DOHH2 (cell line): ENCODE measurements at regions not wholly inside any gene's neighbourhood (a gene's known extent, or its start where the extent isn't known, plus 50 kb on each side); places are given as distances from the start of the nearest gene placed in this dataset.

Source experiments
- H3F3A ChIP-seq: fragments of 200-600 bp; sonication (generic), shearing (Covaris generic); 2 replicates; pipeline ENCODE4 v1.6.0; 2016; ENCODE audit warnings: antibody characterized with exemption, mild to moderate bottlenecking; ENCODE audit not compliant: control insufficient read depth, insufficient read depth
- H3K27ac ChIP-seq: fragments of 200-600 bp; sonication (generic); 2 replicates; pipeline ENCODE4 v1.5.1; 2014; ENCODE audit warnings: low read depth, mild to moderate bottlenecking, low read length, moderate library complexity
- H3K27me3 ChIP-seq: fragments of 200-600 bp; sonication (generic); 2 replicates; pipeline ENCODE4 v1.6.1; 2014; ENCODE audit warnings: mild to moderate bottlenecking, low read length, mixed read lengths; ENCODE audit not compliant: control insufficient read depth
- H3K36me3 ChIP-seq: fragments of 200-600 bp; sonication (generic); 2 replicates; pipeline ENCODE4 v1.6.1; 2014; ENCODE audit warnings: mild to moderate bottlenecking, low read length, moderate library complexity, mixed read lengths; ENCODE audit not compliant: control insufficient read depth
- H3K4me1 ChIP-seq: fragments of 200-600 bp; sonication (generic); 2 replicates; pipeline ENCODE4 v1.6.1; 2014; ENCODE audit warnings: mild to moderate bottlenecking, low read length, mixed read lengths; ENCODE audit not compliant: control insufficient read depth
- H3K4me2 ChIP-seq: fragments of 200-600 bp; sonication (generic); 2 replicates; pipeline ENCODE4 v1.6.0; 2014; ENCODE audit warnings: mild to moderate bottlenecking, low read length, moderate library complexity
- H3K4me3 ChIP-seq: fragments of 200-600 bp; sonication (generic); 2 replicates; pipeline ENCODE4 v1.5.1; 2014; ENCODE audit warnings: mild to moderate bottlenecking, low read length, mixed read lengths
- H3K79me2 ChIP-seq: fragments of 200-600 bp; sonication (generic); 2 replicates; pipeline ENCODE4 v1.6.1; 2014; ENCODE audit warnings: mild to moderate bottlenecking, low read length, mixed read lengths; ENCODE audit not compliant: control insufficient read depth
- H3K9me2 ChIP-seq: fragments of 200-600 bp; sonication (generic); replicated peaks from 2 replicates; pipeline ENCODE4 v1.6.1; 2014; ENCODE audit warnings: mild to moderate bottlenecking, low read length, mixed read lengths; ENCODE audit not compliant: control insufficient read depth
- H3K9me3 ChIP-seq: fragments of 200-600 bp; sonication (generic); 2 replicates; pipeline ENCODE4 v1.6.1; 2014; ENCODE audit warnings: antibody characterized with exemption, low read length, mixed read lengths; ENCODE audit not compliant: control insufficient read depth, insufficient read depth
- H4K20me1 ChIP-seq: fragments of 200-600 bp; sonication (generic); 2 replicates; pipeline ENCODE4 v1.6.0; 2014; ENCODE audit warnings: low read depth, mild to moderate bottlenecking, antibody characterized with exemption, low read length, moderate library complexity; ENCODE audit not compliant: control insufficient read depth, insufficient read depth
- CTCF ChIP-seq: fragments of 200-600 bp; sonication (generic); IDR thresholded peaks from one replicate; pipeline ENCODE4 v1.5.1; 2014; ENCODE audit warnings: antibody characterized with exemption, mild to moderate bottlenecking, low read depth, low read length; ENCODE audit not compliant: poor library complexity, severe bottlenecking
- EZH2phosphoT487 ChIP-seq: fragments of 200-600 bp; sonication (generic); IDR thresholded peaks from 2 replicates; pipeline ENCODE4 v1.6.1; 2017; ENCODE audit warnings: borderline replicate concordance, mild to moderate bottlenecking, antibody characterized with exemption, low read length, moderate library complexity, mixed read lengths

GRCh38 chr9:113771199-113771598, 104.9 kb upstream of the ZNF618 start:
- TF ChIP-seq CTCF, result no peak
- no peak for TF ChIP-seq EZH2phosphoT487
- H4K20me1 ChIP-seq, result no peaks in the 10 kb centered on the region; the same call in 1 of the 2 replicates
- peaks cover 5% of the 10 kb centered on the region; the same call in 1 of the 2 replicates for H3K4me1 ChIP-seq

GRCh38 chr9:113772121-113772810, 103.8 kb upstream of the ZNF618 start:
- TF ChIP-seq EZH2phosphoT487 (no peak), CTCF (no peak)
- Histone ChIP-seq H3K4me1 (peaks cover 5% of the 10 kb centered on the region; the same call in 1 of the 2 replicates), H3K9me3 (no peaks in the 10 kb centered on the region), H3K27me3 (peaks cover 10% of the 10 kb centered on the region), H3K79me2 (no peaks in the 10 kb centered on the region), H3K9me2 (no peaks in the 10 kb centered on the region), H3K4me3 (no peak overlapping the region), H3K27ac (no peak overlapping the region), H3F3A (no peaks in the 10 kb centered on the region), H3K36me3 (no peaks in the 10 kb centered on the region), H4K20me1 (no peaks in the 10 kb centered on the region; the same call in 1 of the 2 replicates), H3K4me2 (no peak overlapping the region)

More at GRCh38 chr9:113771199-113771598, 104.9 kb upstream of the ZNF618 start:
- Histone ChIP-seq H3K27me3 (peaks cover 10% of the 10 kb centered on the region), H3K9me2 (no peaks in the 10 kb centered on the region), H3F3A (no peaks in the 10 kb centered on the region), H3K27ac (no peak overlapping the region), H3K4me3 (no peak overlapping the region), H3K9me3 (no peaks in the 10 kb centered on the region), H3K36me3 (no peaks in the 10 kb centered on the region), H3K4me2 (no peak overlapping the region), H3K79me2 (no peaks in the 10 kb centered on the region)

- no peaks in the 10 kb centered on the region for H3K9me2 ChIP-seq
- no peaks in the 10 kb centered on the region for H3F3A ChIP-seq
- no peak overlapping the region for H3K4me2 ChIP-seq
- H3K27me3 ChIP-seq, result peaks cover 6% of the 10 kb centered on the region
- peaks cover 5% of the 10 kb centered on the region; the same call in 1 of the 2 replicates for H3K4me1 ChIP-seq
- TF ChIP-seq EZH2phosphoT487, result no peak
- no peak for TF ChIP-seq CTCF
- H3K36me3 ChIP-seq, result no peaks in the 10 kb centered on the region
- no peaks in the 10 kb centered on the region for H3K79me2 ChIP-seq
- no peaks in the 10 kb centered on the region for H3K9me3 ChIP-seq
- no peak overlapping the region for H3K27ac ChIP-seq
- H4K20me1 ChIP-seq, result no peaks in the 10 kb centered on the region; the same call in 1 of the 2 replicates
- H3K4me3 ChIP-seq, result no peak overlapping the region
Observed at GRCh38 chr9:113774963-113775362, 101.1 kb upstream of the ZNF618 start.
